ENCODE measurements at regions not wholly inside any gene's neighbourhood (a gene's known extent, or its start where the extent isn't known, plus 50 kb on each side); places are given as distances from the start of the nearest gene placed in this dataset.
A peak's percentile ranks its signal among the peaks of the same experiment; 100 is the strongest.

DNA sequence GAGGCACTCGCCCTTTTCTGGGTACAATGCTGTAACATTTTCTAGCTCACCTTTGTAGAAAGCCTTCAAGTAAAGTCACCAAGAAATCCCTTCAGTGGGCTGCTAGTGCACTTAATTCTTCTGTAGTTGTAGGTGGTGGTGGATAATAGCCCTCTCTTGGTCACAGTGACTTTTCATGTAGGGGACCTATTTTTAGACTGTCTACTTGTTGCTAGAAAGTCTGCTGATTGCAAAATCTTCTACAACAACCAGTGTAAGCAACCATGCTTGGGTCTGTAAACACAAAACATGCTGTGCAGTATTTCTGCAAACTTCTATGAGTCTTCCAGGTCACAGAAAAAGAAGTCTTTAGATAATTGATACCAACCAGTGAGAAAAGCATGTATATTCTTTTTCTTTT lies 55.6 kb downstream of the PBDC1 start:
- TF ChIP-seq POLR2AphosphoS5 (IDR thresholded peaks at IDR 0.05) = no peak
- TF ChIP-seq, protein P1, sequence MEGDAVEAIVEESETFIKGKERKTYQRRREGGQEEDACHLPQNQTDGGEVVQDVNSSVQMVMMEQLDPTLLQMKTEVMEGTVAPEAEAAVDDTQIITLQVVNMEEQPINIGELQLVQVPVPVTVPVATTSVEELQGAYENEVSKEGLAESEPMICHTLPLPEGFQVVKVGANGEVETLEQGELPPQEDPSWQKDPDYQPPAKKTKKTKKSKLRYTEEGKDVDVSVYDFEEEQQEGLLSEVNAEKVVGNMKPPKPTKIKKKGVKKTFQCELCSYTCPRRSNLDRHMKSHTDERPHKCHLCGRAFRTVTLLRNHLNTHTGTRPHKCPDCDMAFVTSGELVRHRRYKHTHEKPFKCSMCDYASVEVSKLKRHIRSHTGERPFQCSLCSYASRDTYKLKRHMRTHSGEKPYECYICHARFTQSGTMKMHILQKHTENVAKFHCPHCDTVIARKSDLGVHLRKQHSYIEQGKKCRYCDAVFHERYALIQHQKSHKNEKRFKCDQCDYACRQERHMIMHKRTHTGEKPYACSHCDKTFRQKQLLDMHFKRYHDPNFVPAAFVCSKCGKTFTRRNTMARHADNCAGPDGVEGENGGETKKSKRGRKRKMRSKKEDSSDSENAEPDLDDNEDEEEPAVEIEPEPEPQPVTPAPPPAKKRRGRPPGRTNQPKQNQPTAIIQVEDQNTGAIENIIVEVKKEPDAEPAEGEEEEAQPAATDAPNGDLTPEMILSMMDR (IDR thresholded peaks at IDR 0.05) = no peak
- no peak for TF ChIP-seq POLR2A (IDR thresholded peaks at IDR 0.05)
- TF ChIP-seq EP300 (IDR thresholded peaks at IDR 0.05) = no peak
- no peak for ATAC-seq (ENCODE audit: low FRiP score in 2 of 2)
- Histone ChIP-seq H3K27ac (no peak overlapping the region), H3K9me3 (peaks cover 0 to 6% (median 0%) of the 10 kb centered on the region in 4 donors), H3K4me3 (no peak overlapping the region), H3K4me1 (no peaks in the 10 kb centered on the region), H3K36me3 (no peaks in the 10 kb centered on the region), H3K27me3 (no peaks in the 10 kb centered on the region)
- no peak for DNase-seq
- WGBS, 2 donors = 48% methylated on average over 1 of the region's 1 CpG; no CpG with 5 or more reads in 1 of the 2 donors

DNA sequence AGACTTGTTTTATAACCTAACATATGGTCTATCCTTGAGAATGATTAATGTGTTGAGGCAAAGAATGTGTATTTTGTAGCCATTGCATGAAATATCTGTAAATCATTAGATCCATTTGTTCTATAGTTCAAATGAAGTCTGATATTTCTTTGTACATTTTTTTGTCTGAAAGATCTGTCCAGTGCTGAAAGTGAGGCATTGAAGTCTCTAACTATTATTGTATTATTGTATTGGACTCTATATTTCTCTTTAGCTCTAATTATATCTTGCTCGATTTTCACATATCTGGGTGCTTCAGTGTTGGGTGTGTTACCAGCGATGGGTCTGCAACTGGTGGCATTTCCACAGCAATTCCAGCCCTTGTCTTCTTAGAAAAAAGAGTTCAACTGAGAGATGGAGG lies 76.0 kb downstream of the PBDC1 start:
- Histone ChIP-seq H3K27ac (no peak overlapping the region), H3K36me3 (no peaks in the 10 kb centered on the region), H3K9me3 (no peaks in the 10 kb centered on the region), H3K4me1 (no peaks in the 10 kb centered on the region), H3K27me3 (no peaks in the 10 kb centered on the region), H3K4me3 (no peak overlapping the region)
- DNase-seq = no peak
- TF ChIP-seq EP300 (IDR thresholded peaks at IDR 0.05) = no peak
- no peak for TF ChIP-seq POLR2A (IDR thresholded peaks at IDR 0.05)
- TF ChIP-seq, protein P1 (IDR thresholded peaks at IDR 0.05) = no peak
- no peak for TF ChIP-seq POLR2AphosphoS5 (IDR thresholded peaks at IDR 0.05)
- no peak for ATAC-seq (ENCODE audit: low FRiP score in 2 of 2)
- 64 to 84% methylated on average over 2 of the region's 2 CpGs for WGBS, 2 donors

GRCh38 chrX:76253432-76253831 lies 80.6 kb downstream of the PBDC1 start:
- Histone ChIP-seq H3K27ac (no peak overlapping the region), H3K4me3 (no peak overlapping the region), H3K27me3 (no peaks in the 10 kb centered on the region), H3K9me3 (no peaks in the 10 kb centered on the region), H3K36me3 (no peaks in the 10 kb centered on the region), H3K4me1 (no peaks in the 10 kb centered on the region)
- DNase-seq = no peak
- peak; percentile 26 to 54 for ATAC-seq (ENCODE audit: low FRiP score in 2 of 2)
- no peak for TF ChIP-seq POLR2A (IDR thresholded peaks at IDR 0.05)
- TF ChIP-seq, protein P1 (IDR thresholded peaks at IDR 0.05) = peak in 3 of 6 experiments; percentile 23 to 48 (median 41)
- 20 to 29% methylated on average over 2 to 3 of the region's 3 CpGs for WGBS, 2 donors

- H3K36me3 ChIP-seq = no peaks in the 10 kb centered on the region
- H3K4me3 ChIP-seq = no peak overlapping the region
- H3K9me3 ChIP-seq = no peaks in the 10 kb centered on the region
- no peak for ATAC-seq (ENCODE audit: low FRiP score in 2 of 2)
- no peak overlapping the region for H3K27ac ChIP-seq
- no peaks in the 10 kb centered on the region for H3K27me3 ChIP-seq
- H3K4me1 ChIP-seq = no peaks in the 10 kb centered on the region
- DNase-seq = no peak
- TF ChIP-seq POLR2AphosphoS5 (IDR thresholded peaks at IDR 0.05) (no peak), POLR2A (IDR thresholded peaks at IDR 0.05) (no peak)
- TF ChIP-seq, protein P1 (IDR thresholded peaks at IDR 0.05) = peak in 5 of 6 experiments; percentile 32 to 58 (median 47)
These were observed 106.1 kb downstream of the PBDC1 start for GRCh38 chrX:76279007-76279406.

Small RNA genes lying in the stretch of these regions (small RNA-seq; reads per million reads assigned to genes)
- 0 reads per million in 4 donors for gene RNU6-867P
